ENCODE measurements at regions not wholly inside any gene's neighbourhood (a gene's known extent, or its start where the extent isn't known, plus 50 kb on each side); places are given as distances from the start of the nearest gene placed in this dataset.
"Not testable (repeated sequence)": the region's sequence is repeated elsewhere in the genome, so short reads cannot be mapped to it uniquely, and the experiment has no call there.

- H3K27me3 ChIP-seq (ENCODE audit: control insufficient read depth in 1 of 2, insufficient read depth in 2 of 2, low read length in 1 of 2) = no peaks in the 10 kb centered on the region
- H3K27ac ChIP-seq (ENCODE audit: low read depth in 1 of 2, low read length in 2 of 2) = no peak overlapping the region
- DNase-seq (no peak), ATAC-seq (ENCODE audit: low FRiP score) (no peak)
- H3K4me1 ChIP-seq (ENCODE audit: control insufficient read depth in 1 of 2, insufficient read depth in 2 of 2, low read length in 2 of 2) = no peaks in the 10 kb centered on the region
- peaks cover 3% of the 10 kb centered on the region for H3K9me3 ChIP-seq (ENCODE audit: control insufficient read depth, low read length)
- H3K36me3 ChIP-seq (ENCODE audit: control insufficient read depth in 1 of 2, insufficient read depth in 2 of 2, low read length in 1 of 2) = no peaks in the 10 kb centered on the region
- H3K4me3 ChIP-seq (ENCODE audit: low read length in 2 of 2) = no peak overlapping the region
- intact Hi-C loops (cut with DNase I) = no loop called here
- 69 to 94% methylated on average over 2 of the region's 2 CpGs for WGBS, 2 donors
Measured at GRCh38 chr14:56449670-56450213, 129.9 kb upstream of the TMEM260 start.

- ATAC-seq (ENCODE audit: low FRiP score) (no peak), DNase-seq (no peak)
- H3K4me1 ChIP-seq (ENCODE audit: control insufficient read depth in 1 of 2, insufficient read depth in 2 of 2, low read length in 2 of 2) = no peaks in the 10 kb centered on the region
- H3K9me3 ChIP-seq (ENCODE audit: control insufficient read depth, low read length) = peaks cover 3% of the 10 kb centered on the region
- H3K27ac ChIP-seq (ENCODE audit: low read depth in 1 of 2, low read length in 2 of 2) = no peak overlapping the region
- no peaks in the 10 kb centered on the region for H3K36me3 ChIP-seq (ENCODE audit: control insufficient read depth in 1 of 2, insufficient read depth in 2 of 2, low read length in 1 of 2)
- no peak overlapping the region for H3K4me3 ChIP-seq (ENCODE audit: low read length in 2 of 2)
- no peaks in the 10 kb centered on the region for H3K27me3 ChIP-seq (ENCODE audit: control insufficient read depth in 1 of 2, insufficient read depth in 2 of 2, low read length in 1 of 2)
- 77 to 82% methylated on average over 6 of the region's 6 CpGs for WGBS, 2 donors
- intact Hi-C loops (cut with DNase I) = no loop called here
Measured at GRCh38 chr14:56452940-56453339, 126.7 kb upstream of the TMEM260 start.

GRCh38 chr14:56454680-56455079 lies 124.9 kb upstream of the TMEM260 start:
- H3K4me1 ChIP-seq (ENCODE audit: control insufficient read depth in 1 of 2, insufficient read depth in 2 of 2, low read length in 2 of 2); H3K4me3 ChIP-seq (ENCODE audit: low read length in 2 of 2); intact Hi-C loops (cut with DNase I); H3K27me3 ChIP-seq (ENCODE audit: control insufficient read depth in 1 of 2, insufficient read depth in 2 of 2, low read length in 1 of 2); H3K9me3 ChIP-seq (ENCODE audit: control insufficient read depth, low read length); H3K27ac ChIP-seq (ENCODE audit: low read depth in 1 of 2, low read length in 2 of 2); ATAC-seq (ENCODE audit: low FRiP score); H3K36me3 ChIP-seq (ENCODE audit: control insufficient read depth in 1 of 2, insufficient read depth in 2 of 2, low read length in 1 of 2); DNase-seq: not testable (repeated sequence)
- WGBS, 2 donors = 91 to 93% methylated on average over 3 of the region's 3 CpGs

GRCh38 chr14:56460469-56460868 lies 119.1 kb upstream of the TMEM260 start:
- H3K9me3 ChIP-seq (ENCODE audit: control insufficient read depth, low read length) = no peaks in the 10 kb centered on the region
- WGBS, 2 donors = 92 to 95% methylated on average over 2 of the region's 2 CpGs
- no peaks in the 10 kb centered on the region for H3K36me3 ChIP-seq (ENCODE audit: control insufficient read depth in 1 of 2, insufficient read depth in 2 of 2, low read length in 1 of 2)
- no peaks in the 10 kb centered on the region for H3K4me1 ChIP-seq (ENCODE audit: control insufficient read depth in 1 of 2, insufficient read depth in 2 of 2, low read length in 2 of 2)
- H3K27ac ChIP-seq (ENCODE audit: low read depth in 1 of 2, low read length in 2 of 2) = no peak overlapping the region
- H3K27me3 ChIP-seq (ENCODE audit: control insufficient read depth in 1 of 2, insufficient read depth in 2 of 2, low read length in 1 of 2) = no peaks in the 10 kb centered on the region
- no peak overlapping the region for H3K4me3 ChIP-seq (ENCODE audit: low read length in 2 of 2)
- intact Hi-C loops (cut with DNase I) = no loop called here
- ATAC-seq (ENCODE audit: low FRiP score) (no peak), DNase-seq (no peak)

GRCh38 chr14:56461276-56462275 lies 118.0 kb upstream of the TMEM260 start:
- H3K27me3 ChIP-seq (ENCODE audit: control insufficient read depth in 1 of 2, insufficient read depth in 2 of 2, low read length in 1 of 2) = no peaks in the 10 kb centered on the region
- no peaks in the 10 kb centered on the region for H3K9me3 ChIP-seq (ENCODE audit: control insufficient read depth, low read length)
- intact Hi-C loops (cut with DNase I) = no loop called here
- H3K4me1 ChIP-seq (ENCODE audit: control insufficient read depth in 1 of 2, insufficient read depth in 2 of 2, low read length in 2 of 2) = no peaks in the 10 kb centered on the region
- no peaks in the 10 kb centered on the region for H3K36me3 ChIP-seq (ENCODE audit: control insufficient read depth in 1 of 2, insufficient read depth in 2 of 2, low read length in 1 of 2)
- no peak overlapping the region for H3K4me3 ChIP-seq (ENCODE audit: low read length in 2 of 2)
- DNase-seq = no peak
- no peak overlapping the region for H3K27ac ChIP-seq (ENCODE audit: low read depth in 1 of 2, low read length in 2 of 2)
- ATAC-seq (ENCODE audit: low FRiP score) = no peak
- 72 to 73% methylated on average over 8 of the region's 8 CpGs for WGBS, 2 donors

GRCh38 chr14:56463271-56463890 lies 116.2 kb upstream of the TMEM260 start:
- Histone ChIP-seq H3K9me3 (ENCODE audit: control insufficient read depth, low read length) (no peaks in the 10 kb centered on the region), H3K27ac (ENCODE audit: low read depth in 1 of 2, low read length in 2 of 2) (no peak overlapping the region), H3K4me1 (ENCODE audit: control insufficient read depth in 1 of 2, insufficient read depth in 2 of 2, low read length in 2 of 2) (no peaks in the 10 kb centered on the region), H3K27me3 (ENCODE audit: control insufficient read depth in 1 of 2, insufficient read depth in 2 of 2, low read length in 1 of 2) (no peaks in the 10 kb centered on the region), H3K4me3 (ENCODE audit: low read length in 2 of 2) (no peak overlapping the region), H3K36me3 (ENCODE audit: control insufficient read depth in 1 of 2, insufficient read depth in 2 of 2, low read length in 1 of 2) (no peaks in the 10 kb centered on the region)
- ATAC-seq (ENCODE audit: low FRiP score) (no peak), DNase-seq (no peak)
- 67 to 70% methylated on average over 3 of the region's 3 CpGs for WGBS, 2 donors
- intact Hi-C loops (cut with DNase I) = no loop called here

GRCh38 chr14:56471056-56471455 lies 108.5 kb upstream of the TMEM260 start:
- H3K4me3 ChIP-seq (ENCODE audit: low read length in 2 of 2) = no peak overlapping the region
- DNase-seq (no peak), ATAC-seq (ENCODE audit: low FRiP score) (peak; percentile 51)
- no peaks in the 10 kb centered on the region for H3K9me3 ChIP-seq (ENCODE audit: control insufficient read depth, low read length)
- no peaks in the 10 kb centered on the region for H3K36me3 ChIP-seq (ENCODE audit: control insufficient read depth in 1 of 2, insufficient read depth in 2 of 2, low read length in 1 of 2)
- WGBS, 2 donors = 95 to 96% methylated on average over 8 of the region's 8 CpGs
- intact Hi-C loops (cut with DNase I) = loop anchor here (5.0 to 10.0 kb wide), 3 partner anchors 766 to 1034 kb away; no protein-coding TSS in a partner anchor
- H3K27ac ChIP-seq (ENCODE audit: low read depth in 1 of 2, low read length in 2 of 2) = no peak overlapping the region
- H3K27me3 ChIP-seq (ENCODE audit: control insufficient read depth in 1 of 2, insufficient read depth in 2 of 2, low read length in 1 of 2) = no peaks in the 10 kb centered on the region
- H3K4me1 ChIP-seq (ENCODE audit: control insufficient read depth in 1 of 2, insufficient read depth in 2 of 2, low read length in 2 of 2) = no peaks in the 10 kb centered on the region

GRCh38 chr14:56474419-56475022 lies 105.1 kb upstream of the TMEM260 start:
- Histone ChIP-seq H3K4me3 (ENCODE audit: low read length in 2 of 2) (no peak overlapping the region), H3K4me1 (ENCODE audit: control insufficient read depth in 1 of 2, insufficient read depth in 2 of 2, low read length in 2 of 2) (no peaks in the 10 kb centered on the region), H3K9me3 (ENCODE audit: control insufficient read depth, low read length) (no peaks in the 10 kb centered on the region), H3K27ac (ENCODE audit: low read depth in 1 of 2, low read length in 2 of 2) (no peak overlapping the region), H3K36me3 (ENCODE audit: control insufficient read depth in 1 of 2, insufficient read depth in 2 of 2, low read length in 1 of 2) (no peaks in the 10 kb centered on the region), H3K27me3 (ENCODE audit: control insufficient read depth in 1 of 2, insufficient read depth in 2 of 2, low read length in 1 of 2) (no peaks in the 10 kb centered on the region)
- intact Hi-C loops (cut with DNase I) = loop anchor here (2.0 to 10.0 kb wide), 4 partner anchors 768 to 1037 kb away; no protein-coding TSS in a partner anchor
- 14 to 15% methylated on average over 8 of the region's 8 CpGs for WGBS, 2 donors
- DNase-seq = no peak
- ATAC-seq (ENCODE audit: low FRiP score) = peak; percentile 77
